Sigmoid colon (tissue), 3 donors: ENCODE measurements at regions not wholly inside any gene's neighbourhood (a gene's known extent, or its start where the extent isn't known, plus 50 kb on each side); places are given as distances from the start of the nearest gene placed in this dataset.

Experiments used
- POLR2A ChIP-seq, 2 donors: fragments of 450-650 bp; IDR thresholded peaks; one replicate each; pipeline ENCODE4 v1.6.1; 2016; ENCODE audit warnings: antibody characterized with exemption in 2 of 2, mild to moderate bottlenecking in 2 of 2, moderate library complexity in 2 of 2
- TF ChIP-seq, protein P1 (sequence below), 4 experiments: fragments of 450-650 bp in 3 of 4; fragments of 200-600 bp in 1 of 4; IDR thresholded peaks; one replicate each; pipeline ENCODE4 v1.5.1; 2016 to 2019; ENCODE audit warnings: antibody characterized with exemption in 4 of 4, mild to moderate bottlenecking in 3 of 4, moderate library complexity in 2 of 4

DNA sequence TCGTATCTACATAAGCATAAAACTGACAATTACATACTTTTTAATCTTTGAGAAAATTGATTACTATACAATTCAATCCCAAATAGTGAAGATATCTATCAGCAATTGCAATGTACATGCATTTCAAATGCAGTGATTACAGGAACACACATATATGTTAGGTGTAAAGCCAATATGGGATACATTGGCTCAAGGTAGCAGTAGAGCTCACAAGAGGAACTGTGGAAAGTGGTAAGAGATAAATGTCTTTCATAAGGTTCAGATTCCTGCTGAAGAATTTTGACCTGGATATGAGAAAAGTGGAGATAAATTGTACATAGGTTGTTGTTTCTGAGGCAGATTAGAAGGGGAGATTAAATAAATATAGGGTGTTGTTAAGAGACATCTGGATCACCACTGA lies 1280.5 kb downstream of the OTOL1 start:
- TF ChIP-seq, protein P1, sequence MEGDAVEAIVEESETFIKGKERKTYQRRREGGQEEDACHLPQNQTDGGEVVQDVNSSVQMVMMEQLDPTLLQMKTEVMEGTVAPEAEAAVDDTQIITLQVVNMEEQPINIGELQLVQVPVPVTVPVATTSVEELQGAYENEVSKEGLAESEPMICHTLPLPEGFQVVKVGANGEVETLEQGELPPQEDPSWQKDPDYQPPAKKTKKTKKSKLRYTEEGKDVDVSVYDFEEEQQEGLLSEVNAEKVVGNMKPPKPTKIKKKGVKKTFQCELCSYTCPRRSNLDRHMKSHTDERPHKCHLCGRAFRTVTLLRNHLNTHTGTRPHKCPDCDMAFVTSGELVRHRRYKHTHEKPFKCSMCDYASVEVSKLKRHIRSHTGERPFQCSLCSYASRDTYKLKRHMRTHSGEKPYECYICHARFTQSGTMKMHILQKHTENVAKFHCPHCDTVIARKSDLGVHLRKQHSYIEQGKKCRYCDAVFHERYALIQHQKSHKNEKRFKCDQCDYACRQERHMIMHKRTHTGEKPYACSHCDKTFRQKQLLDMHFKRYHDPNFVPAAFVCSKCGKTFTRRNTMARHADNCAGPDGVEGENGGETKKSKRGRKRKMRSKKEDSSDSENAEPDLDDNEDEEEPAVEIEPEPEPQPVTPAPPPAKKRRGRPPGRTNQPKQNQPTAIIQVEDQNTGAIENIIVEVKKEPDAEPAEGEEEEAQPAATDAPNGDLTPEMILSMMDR (IDR thresholded peaks at IDR 0.05) = no peak
- TF ChIP-seq POLR2A (IDR thresholded peaks at IDR 0.05) = no peak
